ENCODE measurements at regions not wholly inside any gene's neighbourhood (a gene's known extent, or its start where the extent isn't known, plus 50 kb on each side); places are given as distances from the start of the nearest gene placed in this dataset.
"Not testable (repeated sequence)": the region's sequence is repeated elsewhere in the genome, so short reads cannot be mapped to it uniquely, and the experiment has no call there.

GRCh38 chr18:57881818-57882413 is 78.8 kb upstream of the ATP8B1 start:
- DNase-seq (ENCODE audit: low read depth): peak; percentile 9

- DNase-seq (ENCODE audit: low read depth): not testable (repeated sequence)
Observed at GRCh38 chr18:57879924-57880323, 76.8 kb upstream of the ATP8B1 start.

- no peak for DNase-seq (ENCODE audit: low read depth)
Observed at GRCh38 chr18:57869221-57869620, 66.1 kb upstream of the ATP8B1 start.

DNA sequence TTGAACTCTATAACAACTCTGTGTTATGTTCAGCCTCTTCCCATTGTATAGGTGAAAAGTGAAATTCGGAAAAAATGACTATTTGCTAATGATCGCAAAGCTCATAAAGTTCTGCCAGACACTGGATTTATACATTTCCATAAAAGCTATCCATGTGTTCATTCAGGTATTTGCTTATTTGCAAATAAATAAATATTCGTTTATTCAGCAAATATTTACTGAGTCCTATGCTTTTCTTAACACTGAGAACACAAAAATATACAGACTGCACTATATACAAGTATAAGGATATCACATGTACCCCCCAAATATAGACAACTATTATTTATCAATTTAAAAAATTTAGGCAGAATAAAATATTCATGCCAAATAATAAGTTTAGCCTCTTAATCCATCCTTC is 63.2 kb upstream of the ATP8B1 start:
- DNase-seq (ENCODE audit: low read depth): no peak

DNA sequence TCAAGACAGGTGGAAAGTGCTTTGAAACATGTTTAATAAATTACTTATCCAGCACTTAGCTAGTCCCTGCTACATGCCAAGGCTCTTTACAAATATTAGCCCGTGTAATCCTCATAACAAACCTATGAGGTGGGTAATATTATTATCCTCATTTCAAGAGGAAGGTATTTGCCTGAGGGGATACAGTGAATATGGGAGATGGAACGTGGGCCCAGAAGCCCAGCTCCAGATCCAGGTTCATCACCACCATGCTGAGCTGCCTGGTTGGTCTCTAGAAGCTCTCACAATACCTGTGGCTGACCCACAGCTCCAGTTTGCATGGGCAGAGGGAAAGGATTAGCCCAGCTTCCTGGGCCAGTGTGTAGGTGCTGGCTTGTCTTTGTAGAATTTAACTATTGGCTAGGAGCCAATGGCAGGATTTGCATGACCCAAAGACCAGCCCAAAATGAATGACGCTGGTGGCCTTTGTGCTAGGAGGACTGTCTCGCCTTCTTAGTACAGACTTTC is 61.6 kb upstream of the ATP8B1 start:
- DNase-seq (ENCODE audit: low read depth): no peak

DNA sequence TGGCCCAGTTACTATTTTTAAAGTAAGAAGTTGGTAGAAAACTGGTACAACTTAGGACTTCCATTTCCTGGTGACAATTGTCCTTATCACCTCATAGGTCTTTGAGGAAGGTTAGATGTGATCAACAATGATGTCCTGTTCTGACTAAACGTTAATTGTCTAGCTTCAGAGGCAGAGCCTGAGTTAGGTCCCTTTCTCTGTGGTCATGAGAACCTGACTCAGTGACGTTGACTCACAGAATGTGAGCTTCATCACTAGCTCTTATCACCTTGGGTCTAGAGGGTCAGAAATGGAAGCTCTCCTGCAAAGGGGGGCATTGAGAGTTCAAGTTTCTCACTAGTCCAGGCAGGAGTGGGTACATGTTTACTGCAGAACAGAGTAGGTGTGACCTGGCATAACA is 60.6 kb upstream of the ATP8B1 start:
- DNase-seq (ENCODE audit: low read depth): no peak

- DNase-seq (ENCODE audit: low read depth): no peak
Observed at GRCh38 chr18:57859314-57859713, 56.2 kb upstream of the ATP8B1 start.

DNA sequence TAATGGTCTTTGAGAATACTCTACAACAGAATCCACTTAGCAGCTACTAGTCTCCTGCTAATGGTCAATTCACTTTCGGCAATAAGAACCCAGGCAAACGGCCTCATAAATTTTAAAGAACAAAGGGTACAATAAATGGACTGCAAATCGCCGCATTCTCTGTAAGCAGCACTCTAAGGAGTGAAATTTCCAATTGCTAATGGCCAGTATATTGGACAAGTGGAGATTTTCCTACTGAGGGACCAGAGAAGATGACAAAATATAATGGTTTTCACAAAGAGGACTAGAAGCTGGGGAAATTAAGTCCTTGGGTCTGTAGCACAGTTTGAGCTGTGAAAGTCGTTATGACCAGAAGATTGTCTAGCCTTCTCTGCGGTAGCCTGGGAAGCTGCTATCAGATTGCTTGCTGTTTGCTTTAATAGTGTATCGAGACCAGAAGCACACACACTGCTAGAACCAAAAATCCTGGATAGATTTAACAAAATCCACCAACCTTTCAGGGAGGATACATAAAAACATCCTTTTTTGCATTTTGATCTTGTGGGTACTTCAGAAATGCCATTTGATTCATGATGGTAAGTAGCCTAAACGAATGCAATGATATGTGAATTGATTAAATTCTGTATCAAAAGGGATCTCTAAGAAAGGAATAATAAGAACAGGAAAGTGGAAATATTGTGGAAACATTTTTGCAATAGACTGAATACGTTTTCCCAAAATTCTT is 53.6 kb upstream of the ATP8B1 start:
- DNase-seq (ENCODE audit: low read depth): no peak

DNA sequence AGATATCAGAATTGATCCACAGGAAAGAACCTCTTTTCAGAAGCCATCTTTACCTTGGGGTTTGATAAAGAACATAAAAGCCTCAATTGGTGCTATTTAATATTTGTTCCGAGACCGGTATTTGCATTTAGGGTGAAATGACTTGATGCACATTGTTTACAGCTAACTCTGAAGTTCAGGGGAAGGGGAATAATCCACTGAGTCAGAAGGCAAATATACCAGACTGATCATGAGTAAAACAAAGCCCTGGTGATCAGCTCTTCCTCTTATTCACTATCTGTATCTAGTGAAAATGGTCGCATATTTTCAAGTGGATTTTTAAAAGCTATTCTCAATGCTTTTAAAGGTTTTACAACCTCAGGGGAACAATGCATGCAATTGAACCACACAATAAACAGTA is 53.0 kb upstream of the ATP8B1 start:
- DNase-seq (ENCODE audit: low read depth): no peak

DNA sequence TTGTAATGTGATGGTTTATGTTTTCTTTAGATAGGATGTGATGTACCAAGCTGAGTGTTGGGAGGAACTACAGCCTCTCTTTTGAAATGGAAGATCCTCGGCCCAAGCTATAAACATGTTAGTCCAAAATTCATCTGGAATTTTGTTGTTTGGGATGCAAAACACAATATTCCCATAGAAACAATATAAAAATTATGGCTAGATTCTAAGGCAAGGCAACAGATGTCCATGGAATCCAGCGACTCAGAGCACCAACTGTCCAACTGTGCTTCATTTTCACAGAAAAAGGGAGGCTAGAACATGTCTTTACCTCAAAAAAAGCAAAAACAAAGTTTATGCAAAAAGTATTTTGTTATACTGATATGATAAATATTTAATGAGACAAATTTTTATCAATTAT is 52.4 kb upstream of the ATP8B1 start:
- no peak for DNase-seq (ENCODE audit: low read depth)

DNA sequence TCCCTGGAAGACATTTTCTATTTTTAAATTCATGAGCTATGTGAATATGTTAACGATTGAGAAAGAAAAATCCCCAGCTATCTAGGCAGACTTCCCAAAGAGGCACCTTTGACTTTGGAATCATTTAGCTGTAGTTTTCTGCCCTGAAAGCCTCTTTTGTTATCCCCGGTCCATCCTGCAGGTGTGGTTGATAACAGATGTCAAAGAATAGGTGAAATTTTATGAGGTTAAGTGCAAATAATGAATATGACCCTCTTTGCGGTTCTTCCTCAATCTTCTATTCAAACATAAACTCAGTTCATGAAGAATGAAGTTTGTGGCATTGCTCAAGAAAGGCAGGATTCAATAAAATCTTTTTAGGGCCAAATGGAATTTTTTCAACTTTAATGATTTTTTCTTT is 51.6 kb upstream of the ATP8B1 start:
- no peak for DNase-seq (ENCODE audit: low read depth)

GRCh38 chr18:57853864-57854263 is 50.7 kb upstream of the ATP8B1 start:
- no peak for DNase-seq (ENCODE audit: low read depth)

- DNase-seq (ENCODE audit: low read depth): no peak
Observed at GRCh38 chr18:57853133-57853532, 50.0 kb upstream of the ATP8B1 start.

Data from stimulated activated CD8-positive, alpha-beta memory T cell treated with anti-CD3 and anti-CD28 coated beads, Interleukin-7, amount 100 ng/mL, for 24 hours (primary cell).